HCT116 (cell line): ENCODE measurements at regions not wholly inside any gene's neighbourhood (a gene's known extent, or its start where the extent isn't known, plus 50 kb on each side); places are given as distances from the start of the nearest gene placed in this dataset.

Experiments used
- ATAC-seq: fragments of 200-7000 bp; cut with Tn5 transposase; 2 replicates; pipeline ENCODE4 v1.9.1; 2020; ENCODE audit warnings: mild to moderate bottlenecking, moderate library complexity
- BruUV-seq: library from RNA; stranded (reverse); fragments of 400-500 nt; replicated peaks from 2 replicates; lab custom pipeline; 2021; lab: Mats Ljungman, UMichigan
- CTCF ChIA-PET: fragments of 300-600 bp; sonication (Branson Sonifier 250); formaldehyde crosslinking; loops from one replicate; lab custom pipeline; 2021; ENCODE audit warnings: antibody characterized with exemption; lab: Charles Lee
- POLR2A ChIA-PET: fragments of 300-600, 350-600 bp; sonication (Branson Sonifier 250); formaldehyde crosslinking; loops from one replicate; lab custom pipeline; 2021; ENCODE audit warnings: antibody characterized with exemption; lab: Charles Lee
- RAD21 ChIA-PET, 2 experiments: fragments of 300-600 bp; sonication (Branson Sonifier 250); formaldehyde crosslinking; loops; one replicate each; lab custom pipeline; 2023; ENCODE audit warnings: low total read pairs in 2 of 2; ENCODE audit not compliant: uncharacterized antibody in 2 of 2, unreplicated experiment in 2 of 2, low non-redundant PET in 1 of 2; lab: Charles Lee
- DNase-seq: peaks from one replicate; pipeline ENCODE4 v3.0.0-alpha.2; 2010; ENCODE audit warnings: low read depth, low spot score
- H2AFZ ChIP-seq: fragments of 200-600 bp; shearing (Covaris generic), sonication (generic); 2 replicates; pipeline ENCODE4 v1.6.1; 2017; ENCODE audit warnings: low read depth, mixed run types, mixed read lengths, antibody characterized with exemption, low read length; ENCODE audit not compliant: poor library complexity, severe bottlenecking
- H3K27ac ChIP-seq: 2 replicates; pipeline ENCODE4 v1.5.1; 2012; ENCODE audit warnings: low read depth, low read length
- H3K27me3 ChIP-seq: fragments of 200-600 bp; sonication (generic); 2 replicates; pipeline ENCODE4 v1.6.1; 2016; ENCODE audit warnings: mixed run types, low read length, mixed read lengths; ENCODE audit not compliant: insufficient read depth
- H3K36me3 ChIP-seq, 2 experiments: fragments of 200-500 bp in 1 of 2; fragments of 200-600 bp in 1 of 2; sonication (Bioruptor generic) in 1 of 2; sonication (generic) in 1 of 2; 2 replicates each; pipeline versions ENCODE4 v1.5.1 to v1.6.1; 2014 to 2016; ENCODE audit warnings: low read length in 2 of 2, inconsistent platforms in 1 of 2, mixed read lengths in 1 of 2, mixed run types in 1 of 2; ENCODE audit not compliant: insufficient read depth in 2 of 2, control insufficient read depth in 1 of 2
- H3K4me1 ChIP-seq, 2 experiments: fragments of 200-600 bp in 1 of 2; sonication (generic) in 1 of 2; 2 replicates each; pipeline versions ENCODE4 v1.5.1 to v1.6.1; 2012 to 2017; ENCODE audit warnings: low read length in 2 of 2, inconsistent platforms in 1 of 2, mild to moderate bottlenecking in 1 of 2, mixed read lengths in 1 of 2, mixed run types in 1 of 2, moderate library complexity in 1 of 2; ENCODE audit not compliant: insufficient read depth in 2 of 2, control insufficient read depth in 1 of 2
- H3K4me2 ChIP-seq: fragments of 200-600 bp; sonication (generic); 2 replicates; pipeline ENCODE4 v1.6.1; 2017; ENCODE audit warnings: mixed run types, low read length, mixed read lengths
- H3K4me3 ChIP-seq, 2 experiments: fragments of 200-600 bp in 1 of 2; sonication (generic) in 1 of 2; replicated peaks in 1 of 2; 2 replicates each; pipeline ENCODE4 v1.5.1; 2011 to 2016; ENCODE audit warnings: low read length in 2 of 2, control low read depth in 1 of 2, low read depth in 1 of 2, mild to moderate bottlenecking in 1 of 2, mixed read lengths in 1 of 2, mixed run types in 1 of 2
- H3K79me2 ChIP-seq: fragments of 200-600 bp; sonication (generic); 2 replicates; pipeline ENCODE4 v1.6.1; 2017; ENCODE audit warnings: mild to moderate bottlenecking, mixed run types, low read length, moderate library complexity, mixed read lengths; ENCODE audit not compliant: insufficient read depth
- H3K9ac ChIP-seq: fragments of 200-600 bp; sonication (generic); 2 replicates; pipeline ENCODE4 v1.6.1; 2016; ENCODE audit warnings: low read length, mixed read lengths
- H3K9me2 ChIP-seq: fragments of 200-600 bp; sonication (generic), shearing (Covaris generic); 2 replicates; pipeline ENCODE4 v1.6.1; 2017; ENCODE audit warnings: mixed run types, mild to moderate bottlenecking, moderate library complexity; ENCODE audit not compliant: insufficient read depth
- H3K9me3 ChIP-seq, 2 experiments: fragments of 200-500 bp in 1 of 2; fragments of 200-600 bp in 1 of 2; sonication (Bioruptor generic) in 1 of 2; sonication (generic) in 1 of 2; 2 replicates each; pipeline ENCODE4 v1.6.1; 2014 to 2017; ENCODE audit warnings: low read length in 2 of 2, mixed read lengths in 2 of 2, inconsistent platforms in 1 of 2, low read depth in 1 of 2, mild to moderate bottlenecking in 1 of 2, mixed run types in 1 of 2, moderate library complexity in 1 of 2; ENCODE audit not compliant: control insufficient read depth in 1 of 2, insufficient read depth in 1 of 2
- H4K20me1 ChIP-seq: fragments of 200-600 bp; sonication (generic), shearing (Covaris generic); 2 replicates; pipeline ENCODE4 v1.6.1; 2017; ENCODE audit warnings: mixed run types, mild to moderate bottlenecking, moderate library complexity; ENCODE audit not compliant: insufficient read depth
- CBX3 ChIP-seq: IDR thresholded peaks from 2 replicates; pipeline ENCODE4 v1.6.1; 2012; ENCODE audit warnings: low read depth
- EGR1 ChIP-seq: IDR thresholded peaks from 2 replicates; pipeline ENCODE4 v1.6.1; 2012; ENCODE audit warnings: low read depth
- ELF1 ChIP-seq: IDR thresholded peaks from 2 replicates; pipeline ENCODE4 v1.6.1; 2012; ENCODE audit warnings: low read depth, borderline replicate concordance
- JUND ChIP-seq: IDR thresholded peaks from 2 replicates; pipeline ENCODE4 v1.6.1; 2012
- POLR2A ChIP-seq: IDR thresholded peaks from 2 replicates; pipeline ENCODE4 v1.7.0; 2011; ENCODE audit warnings: borderline replicate concordance; ENCODE audit not compliant: insufficient read depth, insufficient read length; ENCODE audit errors: extremely low read depth
- RAD21 ChIP-seq: IDR thresholded peaks from 2 replicates; pipeline ENCODE4 v1.6.1; 2012; ENCODE audit warnings: low read depth, mild to moderate bottlenecking
- TCF7L2 ChIP-seq: IDR thresholded peaks from 2 replicates; pipeline ENCODE4 v1.7.0; 2011; ENCODE audit warnings: borderline replicate concordance, inconsistent platforms; ENCODE audit not compliant: insufficient read depth, insufficient read length; ENCODE audit errors: extremely low read depth
- YY1 ChIP-seq: IDR thresholded peaks from 2 replicates; pipeline ENCODE4 v1.6.1; 2011; ENCODE audit warnings: low read length, low read depth, moderate library complexity, mild to moderate bottlenecking; ENCODE audit not compliant: insufficient replicate concordance; ENCODE audit errors: extremely low read depth
- ZNF274 ChIP-seq: fragments of 200-500 bp; sonication (Bioruptor generic); IDR thresholded peaks from 2 replicates; pipeline ENCODE4 v1.6.1; 2014; ENCODE audit warnings: mild to moderate bottlenecking, low read depth, low read length, inconsistent platforms
- intact Hi-C: fragments of 100-400 bp; cut with micrococcal nuclease; formaldehyde crosslinking; loops from 2 replicates; pipeline ENCODE4 v1.10.0; 2022
- TF ChIP-seq, protein P1 (sequence below): IDR thresholded peaks from 2 replicates; pipeline ENCODE4 v1.6.1; 2012
- TF ChIP-seq, protein P2 (sequence below): IDR thresholded peaks from 2 replicates; pipeline ENCODE4 v1.6.1; 2012; ENCODE audit warnings: low read depth
- TF ChIP-seq, protein P3 (sequence below): IDR thresholded peaks from 2 replicates; pipeline ENCODE4 v1.6.1; 2011; ENCODE audit warnings: mild to moderate bottlenecking, low read length, moderate library complexity; ENCODE audit not compliant: insufficient replicate concordance; ENCODE audit errors: extremely low read depth
- TF ChIP-seq, protein P4 (sequence below), 3 experiments: fragments of 200-600 bp in 1 of 3; sonication (generic) in 1 of 3; IDR thresholded peaks in 2 of 3; conservative IDR thresholded peaks in 1 of 3; 2 replicates each; pipeline ENCODE4 v1.5.1; 2012 to 2017; ENCODE audit warnings: low read depth in 2 of 3, low read length in 2 of 3, antibody characterized with exemption in 1 of 3, borderline replicate concordance in 1 of 3, control low read depth in 1 of 3, mild to moderate bottlenecking in 1 of 3, mixed read lengths in 1 of 3, mixed run types in 1 of 3, moderate library complexity in 1 of 3; ENCODE audit not compliant: insufficient read depth in 1 of 3

DNA sequence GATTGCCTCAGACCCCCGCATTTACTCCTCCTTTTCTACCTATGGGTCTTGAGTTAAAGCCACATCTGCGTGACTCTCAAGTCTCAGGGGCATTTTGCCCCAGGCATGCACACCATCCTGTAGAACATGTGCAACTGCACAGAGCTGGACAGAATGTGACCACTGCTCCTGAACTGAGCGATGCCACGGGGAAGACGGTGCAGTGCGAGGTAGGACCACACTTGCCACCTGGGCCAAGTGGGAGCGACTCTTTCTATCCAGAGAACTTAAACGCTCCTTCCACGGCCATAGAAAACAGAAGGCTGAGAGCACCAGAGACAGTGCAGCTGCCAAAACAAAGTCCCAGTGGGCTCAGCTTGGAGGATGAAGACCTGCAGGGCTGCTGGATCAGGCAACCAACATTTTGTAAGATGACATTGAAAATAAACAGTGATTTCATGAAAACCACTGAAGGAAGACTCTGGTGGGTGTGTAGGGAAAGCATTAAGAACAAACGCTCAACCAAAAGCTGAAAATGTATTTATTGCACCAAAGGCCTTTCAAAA is 149.0 kb upstream of the HDAC4 start:
- no TSS peak for BruUV-seq
- POLR2A ChIA-PET = no interaction called here
- Histone ChIP-seq H3K27me3 (peaks cover 15% of the 10 kb centered on the region; the same call in 1 of the 2 replicates), H3K9me3 (no peaks in the 10 kb centered on the region), H3K4me1 (peaks cover 0 to 10% of the 10 kb centered on the region in 2 experiments; a peak in 2 of 4 replicates), H3K4me3 (no peak overlapping the region), H3K36me3 (no peaks in the 10 kb centered on the region), H3K9ac (no peak overlapping the region), H3K27ac (no peak overlapping the region), H4K20me1 (no peaks in the 10 kb centered on the region), H3K79me2 (no peaks in the 10 kb centered on the region), H3K4me2 (no peak overlapping the region), H3K9me2 (no peaks in the 10 kb centered on the region), H2AFZ (no peak overlapping the region)
- CTCF ChIA-PET = no interaction called here
- TF ChIP-seq, protein P1, sequence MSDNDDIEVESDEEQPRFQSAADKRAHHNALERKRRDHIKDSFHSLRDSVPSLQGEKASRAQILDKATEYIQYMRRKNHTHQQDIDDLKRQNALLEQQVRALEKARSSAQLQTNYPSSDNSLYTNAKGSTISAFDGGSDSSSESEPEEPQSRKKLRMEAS = no peak
- TF ChIP-seq, protein P2, sequence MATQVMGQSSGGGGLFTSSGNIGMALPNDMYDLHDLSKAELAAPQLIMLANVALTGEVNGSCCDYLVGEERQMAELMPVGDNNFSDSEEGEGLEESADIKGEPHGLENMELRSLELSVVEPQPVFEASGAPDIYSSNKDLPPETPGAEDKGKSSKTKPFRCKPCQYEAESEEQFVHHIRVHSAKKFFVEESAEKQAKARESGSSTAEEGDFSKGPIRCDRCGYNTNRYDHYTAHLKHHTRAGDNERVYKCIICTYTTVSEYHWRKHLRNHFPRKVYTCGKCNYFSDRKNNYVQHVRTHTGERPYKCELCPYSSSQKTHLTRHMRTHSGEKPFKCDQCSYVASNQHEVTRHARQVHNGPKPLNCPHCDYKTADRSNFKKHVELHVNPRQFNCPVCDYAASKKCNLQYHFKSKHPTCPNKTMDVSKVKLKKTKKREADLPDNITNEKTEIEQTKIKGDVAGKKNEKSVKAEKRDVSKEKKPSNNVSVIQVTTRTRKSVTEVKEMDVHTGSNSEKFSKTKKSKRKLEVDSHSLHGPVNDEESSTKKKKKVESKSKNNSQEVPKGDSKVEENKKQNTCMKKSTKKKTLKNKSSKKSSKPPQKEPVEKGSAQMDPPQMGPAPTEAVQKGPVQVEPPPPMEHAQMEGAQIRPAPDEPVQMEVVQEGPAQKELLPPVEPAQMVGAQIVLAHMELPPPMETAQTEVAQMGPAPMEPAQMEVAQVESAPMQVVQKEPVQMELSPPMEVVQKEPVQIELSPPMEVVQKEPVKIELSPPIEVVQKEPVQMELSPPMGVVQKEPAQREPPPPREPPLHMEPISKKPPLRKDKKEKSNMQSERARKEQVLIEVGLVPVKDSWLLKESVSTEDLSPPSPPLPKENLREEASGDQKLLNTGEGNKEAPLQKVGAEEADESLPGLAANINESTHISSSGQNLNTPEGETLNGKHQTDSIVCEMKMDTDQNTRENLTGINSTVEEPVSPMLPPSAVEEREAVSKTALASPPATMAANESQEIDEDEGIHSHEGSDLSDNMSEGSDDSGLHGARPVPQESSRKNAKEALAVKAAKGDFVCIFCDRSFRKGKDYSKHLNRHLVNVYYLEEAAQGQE = no peak
- no peak for TF ChIP-seq YY1
- TF ChIP-seq CBX3 = no peak
- TF ChIP-seq, protein P3, sequence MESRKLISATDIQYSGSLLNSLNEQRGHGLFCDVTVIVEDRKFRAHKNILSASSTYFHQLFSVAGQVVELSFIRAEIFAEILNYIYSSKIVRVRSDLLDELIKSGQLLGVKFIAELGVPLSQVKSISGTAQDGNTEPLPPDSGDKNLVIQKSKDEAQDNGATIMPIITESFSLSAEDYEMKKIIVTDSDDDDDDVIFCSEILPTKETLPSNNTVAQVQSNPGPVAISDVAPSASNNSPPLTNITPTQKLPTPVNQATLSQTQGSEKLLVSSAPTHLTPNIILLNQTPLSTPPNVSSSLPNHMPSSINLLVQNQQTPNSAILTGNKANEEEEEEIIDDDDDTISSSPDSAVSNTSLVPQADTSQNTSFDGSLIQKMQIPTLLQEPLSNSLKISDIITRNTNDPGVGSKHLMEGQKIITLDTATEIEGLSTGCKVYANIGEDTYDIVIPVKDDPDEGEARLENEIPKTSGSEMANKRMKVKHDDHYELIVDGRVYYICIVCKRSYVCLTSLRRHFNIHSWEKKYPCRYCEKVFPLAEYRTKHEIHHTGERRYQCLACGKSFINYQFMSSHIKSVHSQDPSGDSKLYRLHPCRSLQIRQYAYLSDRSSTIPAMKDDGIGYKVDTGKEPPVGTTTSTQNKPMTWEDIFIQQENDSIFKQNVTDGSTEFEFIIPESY = no peak
- TF ChIP-seq TCF7L2 = no peak
- no peak for TF ChIP-seq ELF1
- TF ChIP-seq, protein P4, sequence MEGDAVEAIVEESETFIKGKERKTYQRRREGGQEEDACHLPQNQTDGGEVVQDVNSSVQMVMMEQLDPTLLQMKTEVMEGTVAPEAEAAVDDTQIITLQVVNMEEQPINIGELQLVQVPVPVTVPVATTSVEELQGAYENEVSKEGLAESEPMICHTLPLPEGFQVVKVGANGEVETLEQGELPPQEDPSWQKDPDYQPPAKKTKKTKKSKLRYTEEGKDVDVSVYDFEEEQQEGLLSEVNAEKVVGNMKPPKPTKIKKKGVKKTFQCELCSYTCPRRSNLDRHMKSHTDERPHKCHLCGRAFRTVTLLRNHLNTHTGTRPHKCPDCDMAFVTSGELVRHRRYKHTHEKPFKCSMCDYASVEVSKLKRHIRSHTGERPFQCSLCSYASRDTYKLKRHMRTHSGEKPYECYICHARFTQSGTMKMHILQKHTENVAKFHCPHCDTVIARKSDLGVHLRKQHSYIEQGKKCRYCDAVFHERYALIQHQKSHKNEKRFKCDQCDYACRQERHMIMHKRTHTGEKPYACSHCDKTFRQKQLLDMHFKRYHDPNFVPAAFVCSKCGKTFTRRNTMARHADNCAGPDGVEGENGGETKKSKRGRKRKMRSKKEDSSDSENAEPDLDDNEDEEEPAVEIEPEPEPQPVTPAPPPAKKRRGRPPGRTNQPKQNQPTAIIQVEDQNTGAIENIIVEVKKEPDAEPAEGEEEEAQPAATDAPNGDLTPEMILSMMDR (IDR thresholded peaks at IDR 0.05 in 2 of 3, conservative IDR thresholded peaks at IDR 0.05 in 1 of 3; ENCODE audit: borderline replicate concordance in 1 of 3, insufficient read depth in 1 of 3, low read depth in 2 of 3, low read length in 2 of 3) = no peak
- TF ChIP-seq RAD21 = no peak
- no peak for TF ChIP-seq ZNF274
- no peak for TF ChIP-seq POLR2A
- no peak for TF ChIP-seq EGR1
- no peak for TF ChIP-seq JUND
- intact Hi-C loops = no loop called here
- DNase-seq (no peak), ATAC-seq (no peak)
- RAD21 ChIA-PET = no interaction called here
